GM12865 (cell line): ENCODE measurements at regions not wholly inside any gene's neighbourhood (a gene's known extent, or its start where the extent isn't known, plus 50 kb on each side); places are given as distances from the start of the nearest gene placed in this dataset.

Source experiments
- DNase-seq: peaks from one replicate; pipeline ENCODE4 v3.0.0; 2010; ENCODE audit warnings: low read depth
- H3K4me3 ChIP-seq: 2 replicates; pipeline ENCODE4 v1.5.1; 2011; ENCODE audit warnings: mild to moderate bottlenecking, low read depth, low read length, control low read depth
- CTCF ChIP-seq: IDR thresholded peaks from 2 replicates; pipeline ENCODE4 v1.5.1; 2011; ENCODE audit warnings: low read length, control low read depth, low read depth, inconsistent platforms; ENCODE audit not compliant: insufficient read depth; ENCODE audit errors: missing control alignments

- no peak for DNase-seq
These were observed 221.8 kb upstream of the CEP162 start for GRCh38 chr6:84449220-84449619.

GRCh38 chr6:84448331-84448730 lies 220.9 kb upstream of the CEP162 start:
- no peak overlapping the region for H3K4me3 ChIP-seq
- DNase-seq: no peak
- no peak for TF ChIP-seq CTCF

More at GRCh38 chr6:84449220-84449619, 221.8 kb upstream of the CEP162 start:
- no peak overlapping the region for H3K4me3 ChIP-seq
- TF ChIP-seq CTCF: no peak

- no peak for DNase-seq
- H3K4me3 ChIP-seq: no peak overlapping the region
- no peak for TF ChIP-seq CTCF
These were observed 220.2 kb upstream of the CEP162 start for GRCh38 chr6:84447651-84448050.

- TF ChIP-seq CTCF: no peak
- DNase-seq: no peak
- no peak overlapping the region for H3K4me3 ChIP-seq
These were observed 217.6 kb upstream of the CEP162 start for GRCh38 chr6:84445068-84445467.

GRCh38 chr6:84442208-84442607 lies 214.8 kb upstream of the CEP162 start:
- DNase-seq: no peak
- no peak for TF ChIP-seq CTCF
- H3K4me3 ChIP-seq: no peak overlapping the region

GRCh38 chr6:84441456-84441855 lies 214.0 kb upstream of the CEP162 start:
- TF ChIP-seq CTCF: no peak
- H3K4me3 ChIP-seq: no peak overlapping the region
- no peak for DNase-seq

- no peak overlapping the region for H3K4me3 ChIP-seq
- TF ChIP-seq CTCF: no peak
These were observed 207.1 kb upstream of the CEP162 start for GRCh38 chr6:84434550-84434949.

More at GRCh38 chr6:84434550-84434949, 207.1 kb upstream of the CEP162 start:
- no peak for DNase-seq
